OCI-LY7 (cell line): ENCODE measurements at regions not wholly inside any gene's neighbourhood (a gene's known extent, or its start where the extent isn't known, plus 50 kb on each side); places are given as distances from the start of the nearest gene placed in this dataset.
A peak's percentile ranks its signal among the peaks of the same experiment; 100 is the strongest.

Experiments
- BruUV-seq: library from RNA; stranded (reverse); fragments of 400-500 nt; replicated peaks from 2 replicates; lab custom pipeline; 2021; lab: Mats Ljungman, UMichigan
- CTCF ChIA-PET: fragments of 300-600 bp; sonication (Branson Sonifier 250); formaldehyde crosslinking; loops from one replicate; lab custom pipeline; 2022; ENCODE audit warnings: antibody characterized with exemption; ENCODE audit not compliant: unreplicated experiment; lab: Charles Lee
- POLR2A ChIA-PET: fragments of 300-600 bp; sonication (Branson Sonifier 250); formaldehyde crosslinking; loops from one replicate; lab custom pipeline; 2022; ENCODE audit warnings: antibody characterized with exemption; lab: Charles Lee
- DNase-seq: peaks from one replicate; pipeline ENCODE4 v3.0.0-alpha.2; 2015; ENCODE audit warnings: low spot score
- H2AFZ ChIP-seq: fragments of 200-600 bp; sonication (generic), shearing (Covaris generic); 2 replicates; pipeline ENCODE4 v1.6.1; 2014; ENCODE audit warnings: mild to moderate bottlenecking, antibody characterized with exemption, low read length, moderate library complexity
- H3K27ac ChIP-seq: fragments of 200-600 bp; sonication (generic); 2 replicates; pipeline ENCODE4 v1.5.1; 2014; ENCODE audit warnings: mixed run types, low read depth, mild to moderate bottlenecking, moderate library complexity, low read length, inconsistent platforms; ENCODE audit not compliant: poor library complexity, severe bottlenecking
- H3K36me3 ChIP-seq: fragments of 200-600 bp; sonication (generic); 2 replicates; pipeline ENCODE4 v1.6.1; 2014; ENCODE audit warnings: mild to moderate bottlenecking, antibody characterized with exemption, low read length, moderate library complexity, mixed read lengths; ENCODE audit not compliant: insufficient read depth
- H3K4me1 ChIP-seq: fragments of 200-600 bp; sonication (generic); 2 replicates; pipeline ENCODE4 v1.5.1; 2014; ENCODE audit warnings: mild to moderate bottlenecking, low read length; ENCODE audit not compliant: insufficient read depth, poor library complexity, severe bottlenecking
- H3K4me2 ChIP-seq: fragments of 200-600 bp; sonication (generic); 2 replicates; pipeline ENCODE4 v1.6.1; 2014; ENCODE audit warnings: mild to moderate bottlenecking, low read length
- H3K4me3 ChIP-seq: fragments of 200-600 bp; sonication (generic); 2 replicates; pipeline ENCODE4 v1.5.1; 2014; ENCODE audit warnings: mild to moderate bottlenecking, low read depth, low read length; ENCODE audit not compliant: poor library complexity, severe bottlenecking
- H3K79me2 ChIP-seq: fragments of 200-600 bp; sonication (generic); 2 replicates; pipeline ENCODE4 v1.6.1; 2016; ENCODE audit warnings: low read depth, mild to moderate bottlenecking, low read length, moderate library complexity, mixed read lengths; ENCODE audit not compliant: insufficient read depth
- H3K9me2 ChIP-seq: fragments of 200-600 bp; sonication (generic); 2 replicates; pipeline ENCODE4 v1.6.1; 2016; ENCODE audit warnings: mild to moderate bottlenecking, low read length, mixed read lengths; ENCODE audit not compliant: insufficient read depth
- H3K9me3 ChIP-seq: fragments of 200-600 bp; sonication (generic); 2 replicates; pipeline ENCODE4 v1.6.1; 2014; ENCODE audit warnings: mild to moderate bottlenecking, mixed run types, low read length, mixed read lengths
- H4K20me1 ChIP-seq: fragments of 200-600 bp; sonication (generic); 2 replicates; pipeline ENCODE4 v1.6.1; 2014; ENCODE audit warnings: mild to moderate bottlenecking, antibody characterized with exemption, low read length, moderate library complexity, mixed read lengths; ENCODE audit not compliant: insufficient read depth
- EZH2phosphoT487 ChIP-seq: fragments of 200-600 bp; sonication (generic); IDR thresholded peaks from 2 replicates; pipeline ENCODE4 v1.6.1; 2018; ENCODE audit warnings: low read depth, borderline replicate concordance, mild to moderate bottlenecking, mixed run types, antibody characterized with exemption, low read length, moderate library complexity, mixed read lengths
- intact Hi-C: fragments of 100-400 bp; cut with micrococcal nuclease; formaldehyde crosslinking; loops from one replicate; pipeline ENCODE4 v1.10.0; 2022; ENCODE audit not compliant: unreplicated experiment
- TF ChIP-seq, protein P1 (sequence below): fragments of 200-600 bp; sonication (generic); conservative IDR thresholded peaks from 2 replicates; pipeline ENCODE4 v1.5.1; 2014; ENCODE audit warnings: mild to moderate bottlenecking, antibody characterized with exemption, low read length, moderate library complexity, mixed read lengths

DNA sequence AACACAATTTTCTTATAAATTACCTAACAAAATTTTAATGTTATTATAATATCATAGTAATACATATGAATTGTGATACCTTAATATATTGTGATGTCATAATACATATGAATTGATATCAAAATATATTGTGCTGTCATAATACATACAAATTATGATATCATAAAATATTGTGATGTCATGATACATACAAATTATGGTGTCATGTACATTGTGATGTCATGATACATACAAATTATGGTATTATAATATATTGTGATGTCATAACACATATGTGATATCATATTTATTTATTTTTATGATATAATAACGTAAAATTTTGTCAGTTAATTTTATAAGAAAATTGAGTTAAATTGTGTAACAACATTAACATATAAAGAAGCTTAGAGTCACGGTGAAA lies 1927.2 kb downstream of the TP53TG3F start:
- no peak for DNase-seq
- Histone ChIP-seq H3K9me2 (no peaks in the 10 kb centered on the region), H3K79me2 (no peaks in the 10 kb centered on the region), H4K20me1 (no peaks in the 10 kb centered on the region), H3K4me3 (no peak overlapping the region), H2AFZ (no peak overlapping the region), H3K9me3 (no peaks in the 10 kb centered on the region), H3K4me2 (no peak overlapping the region), H3K36me3 (no peaks in the 10 kb centered on the region), H3K4me1 (no peaks in the 10 kb centered on the region), H3K27ac (no peak overlapping the region)
- TF ChIP-seq, protein P1, sequence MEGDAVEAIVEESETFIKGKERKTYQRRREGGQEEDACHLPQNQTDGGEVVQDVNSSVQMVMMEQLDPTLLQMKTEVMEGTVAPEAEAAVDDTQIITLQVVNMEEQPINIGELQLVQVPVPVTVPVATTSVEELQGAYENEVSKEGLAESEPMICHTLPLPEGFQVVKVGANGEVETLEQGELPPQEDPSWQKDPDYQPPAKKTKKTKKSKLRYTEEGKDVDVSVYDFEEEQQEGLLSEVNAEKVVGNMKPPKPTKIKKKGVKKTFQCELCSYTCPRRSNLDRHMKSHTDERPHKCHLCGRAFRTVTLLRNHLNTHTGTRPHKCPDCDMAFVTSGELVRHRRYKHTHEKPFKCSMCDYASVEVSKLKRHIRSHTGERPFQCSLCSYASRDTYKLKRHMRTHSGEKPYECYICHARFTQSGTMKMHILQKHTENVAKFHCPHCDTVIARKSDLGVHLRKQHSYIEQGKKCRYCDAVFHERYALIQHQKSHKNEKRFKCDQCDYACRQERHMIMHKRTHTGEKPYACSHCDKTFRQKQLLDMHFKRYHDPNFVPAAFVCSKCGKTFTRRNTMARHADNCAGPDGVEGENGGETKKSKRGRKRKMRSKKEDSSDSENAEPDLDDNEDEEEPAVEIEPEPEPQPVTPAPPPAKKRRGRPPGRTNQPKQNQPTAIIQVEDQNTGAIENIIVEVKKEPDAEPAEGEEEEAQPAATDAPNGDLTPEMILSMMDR, result no peak
- TF ChIP-seq EZH2phosphoT487, result no peak
- intact Hi-C loops, result no loop called here
- POLR2A ChIA-PET, result no interaction called here
- CTCF ChIA-PET, result no interaction called here
- no TSS peak for BruUV-seq

DNA sequence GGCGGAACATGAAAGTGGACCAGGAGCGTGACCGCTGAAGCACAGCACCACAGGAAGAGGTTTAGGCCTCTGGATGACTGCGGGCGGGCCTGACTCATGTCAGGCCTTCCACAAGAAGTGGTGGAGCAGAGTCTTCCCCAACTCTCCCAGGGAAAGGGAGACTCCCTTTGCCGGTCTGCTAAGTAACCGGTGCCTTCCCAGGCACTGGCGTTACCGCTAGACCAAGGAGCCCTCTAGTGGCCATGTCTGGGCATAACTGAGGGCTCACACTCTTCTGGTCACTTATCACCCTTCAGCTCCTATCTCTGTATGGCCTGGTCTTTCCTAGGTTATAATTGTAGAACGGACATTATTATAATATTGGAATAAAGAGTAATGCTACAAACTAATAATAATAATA lies 1931.9 kb downstream of the TP53TG3F start:
- H3K4me2 ChIP-seq, result no peak overlapping the region
- no peak overlapping the region for H3K27ac ChIP-seq
- intact Hi-C loops, result no loop called here
- no peaks in the 10 kb centered on the region for H3K36me3 ChIP-seq
- no peak overlapping the region for H3K4me3 ChIP-seq
- H3K9me2 ChIP-seq, result no peaks in the 10 kb centered on the region
- BruUV-seq, result no TSS peak
- no peaks in the 10 kb centered on the region for H4K20me1 ChIP-seq
- no peak overlapping the region for H2AFZ ChIP-seq
- H3K9me3 ChIP-seq, result no peaks in the 10 kb centered on the region
- POLR2A ChIA-PET, result no interaction called here
- no peaks in the 10 kb centered on the region for H3K79me2 ChIP-seq
- CTCF ChIA-PET, result no interaction called here
- peak; percentile 41 for DNase-seq
- H3K4me1 ChIP-seq, result no peaks in the 10 kb centered on the region
- TF ChIP-seq, protein P1, result peak; percentile 72
- no peak for TF ChIP-seq EZH2phosphoT487

DNA sequence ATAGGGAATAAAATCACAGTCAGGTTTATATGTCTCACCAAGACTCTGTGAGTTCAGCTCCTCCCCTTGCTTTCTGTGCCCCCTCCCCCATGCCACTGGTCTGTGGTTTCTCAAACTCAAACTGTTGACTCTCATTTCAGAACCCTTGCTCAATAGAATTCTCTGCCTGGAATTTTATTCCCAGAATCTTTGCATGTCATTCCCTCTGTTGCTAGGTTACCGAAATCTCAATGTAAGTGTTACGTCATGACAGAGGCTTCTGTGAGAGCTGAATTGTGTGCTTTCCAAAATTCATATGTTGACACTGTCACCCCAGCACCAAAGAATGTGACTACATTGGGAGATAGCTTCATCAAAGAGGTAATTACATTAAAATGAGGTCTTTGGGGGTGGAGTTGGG lies 1938.8 kb downstream of the TP53TG3F start:
- BruUV-seq, result no TSS peak
- no peaks in the 10 kb centered on the region for H3K79me2 ChIP-seq
- TF ChIP-seq, protein P1, result no peak
- no peak for TF ChIP-seq EZH2phosphoT487
- no peaks in the 10 kb centered on the region for H3K9me3 ChIP-seq
- H3K27ac ChIP-seq, result no peak overlapping the region
- POLR2A ChIA-PET, result no interaction called here
- CTCF ChIA-PET, result no interaction called here
- H2AFZ ChIP-seq, result no peak overlapping the region
- H3K36me3 ChIP-seq, result no peaks in the 10 kb centered on the region
- DNase-seq, result no peak
- H3K9me2 ChIP-seq, result no peaks in the 10 kb centered on the region
- intact Hi-C loops, result no loop called here
- H3K4me1 ChIP-seq, result no peaks in the 10 kb centered on the region
- H3K4me2 ChIP-seq, result no peak overlapping the region
- no peak overlapping the region for H3K4me3 ChIP-seq
- no peaks in the 10 kb centered on the region for H4K20me1 ChIP-seq
